B cell (primary cell): ENCODE measurements at regions not wholly inside any gene's neighbourhood (a gene's known extent, or its start where the extent isn't known, plus 50 kb on each side); places are given as distances from the start of the nearest gene placed in this dataset.

Experiments used
- EZH2 ChIP-seq: IDR thresholded peaks from 2 replicates; pipeline ENCODE4 v1.6.1; 2012; ENCODE audit warnings: borderline replicate concordance, low read depth, mild to moderate bottlenecking, moderate library complexity, low read length; ENCODE audit not compliant: insufficient read depth, poor library complexity, severe bottlenecking
- TF ChIP-seq, protein P1 (sequence below): fragments of 200-600 bp; IDR thresholded peaks from one replicate; pipeline ENCODE4 v1.8.0; 2022; ENCODE audit warnings: antibody characterized with exemption, mild to moderate bottlenecking

DNA sequence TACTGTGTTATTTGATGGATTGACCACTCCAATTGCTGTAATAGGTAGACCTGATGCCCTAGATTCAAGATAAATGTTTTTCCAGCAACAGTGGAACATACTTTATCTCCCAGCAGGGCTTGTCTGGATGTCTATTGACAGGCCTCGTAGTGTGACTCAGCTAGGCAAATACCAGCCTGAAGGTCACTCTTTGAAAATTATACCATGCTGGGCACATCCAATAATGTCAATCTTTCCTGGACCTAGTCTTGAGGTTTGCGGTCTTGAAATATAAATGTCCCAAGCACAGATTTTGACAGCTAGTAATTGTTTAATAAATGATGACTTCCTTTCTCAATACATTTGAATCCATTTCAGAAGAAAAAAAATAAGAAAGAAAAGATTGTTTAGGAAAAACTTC, 1138.0 kb upstream of the TMPRSS15 start:
- TF ChIP-seq, protein P1, sequence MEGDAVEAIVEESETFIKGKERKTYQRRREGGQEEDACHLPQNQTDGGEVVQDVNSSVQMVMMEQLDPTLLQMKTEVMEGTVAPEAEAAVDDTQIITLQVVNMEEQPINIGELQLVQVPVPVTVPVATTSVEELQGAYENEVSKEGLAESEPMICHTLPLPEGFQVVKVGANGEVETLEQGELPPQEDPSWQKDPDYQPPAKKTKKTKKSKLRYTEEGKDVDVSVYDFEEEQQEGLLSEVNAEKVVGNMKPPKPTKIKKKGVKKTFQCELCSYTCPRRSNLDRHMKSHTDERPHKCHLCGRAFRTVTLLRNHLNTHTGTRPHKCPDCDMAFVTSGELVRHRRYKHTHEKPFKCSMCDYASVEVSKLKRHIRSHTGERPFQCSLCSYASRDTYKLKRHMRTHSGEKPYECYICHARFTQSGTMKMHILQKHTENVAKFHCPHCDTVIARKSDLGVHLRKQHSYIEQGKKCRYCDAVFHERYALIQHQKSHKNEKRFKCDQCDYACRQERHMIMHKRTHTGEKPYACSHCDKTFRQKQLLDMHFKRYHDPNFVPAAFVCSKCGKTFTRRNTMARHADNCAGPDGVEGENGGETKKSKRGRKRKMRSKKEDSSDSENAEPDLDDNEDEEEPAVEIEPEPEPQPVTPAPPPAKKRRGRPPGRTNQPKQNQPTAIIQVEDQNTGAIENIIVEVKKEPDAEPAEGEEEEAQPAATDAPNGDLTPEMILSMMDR: no peak
- TF ChIP-seq EZH2: no peak
